Hepatic stellate cell (primary cell): ENCODE measurements at regions not wholly inside any gene's neighbourhood (a gene's known extent, or its start where the extent isn't known, plus 50 kb on each side); places are given as distances from the start of the nearest gene placed in this dataset.
"Not testable (repeated sequence)": the region's sequence is repeated elsewhere in the genome, so short reads cannot be mapped to it uniquely, and the experiment has no call there.

Experiments
- DNase-seq: peaks from one replicate; pipeline ENCODE4 v3.0.0; 2011; ENCODE audit warnings: low spot score

DNA sequence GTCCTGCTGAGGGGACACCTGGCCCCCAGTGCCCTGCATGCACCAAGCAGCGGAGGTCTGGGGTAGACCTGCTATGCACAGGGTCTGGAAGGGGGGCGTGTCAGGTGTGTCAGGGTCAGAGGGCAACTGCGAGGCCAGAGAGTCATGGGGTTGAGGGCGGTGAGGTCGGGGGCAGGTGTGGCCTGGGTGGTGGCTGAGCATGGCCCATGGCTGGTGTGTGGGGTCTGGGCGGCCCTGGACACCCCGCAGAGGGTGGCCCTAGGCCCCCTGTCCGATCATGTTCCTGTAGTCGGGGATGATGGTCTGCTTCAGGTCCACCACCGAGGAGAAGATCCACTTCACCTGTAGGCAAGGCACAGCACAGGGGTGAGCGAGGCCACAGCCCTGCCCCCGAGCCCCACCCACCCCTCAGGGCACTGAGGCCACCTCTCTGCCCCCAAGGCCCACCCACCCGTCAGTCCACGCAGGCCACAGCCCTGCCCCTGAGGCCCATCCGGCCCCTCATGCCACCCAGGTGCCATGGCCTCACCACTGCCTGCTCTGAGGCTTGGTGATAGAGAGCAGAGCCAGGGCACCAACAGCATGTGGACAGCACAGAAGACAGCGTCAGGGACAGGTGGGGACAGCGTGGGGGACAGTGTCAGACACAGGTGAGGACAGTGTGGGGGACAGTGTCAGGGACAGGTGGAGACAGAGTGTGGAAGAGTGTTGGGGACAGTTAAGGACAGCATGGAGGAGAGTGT lies 211.3 kb downstream of the TMEM121 start:
- DNase-seq: no peak

DNA sequence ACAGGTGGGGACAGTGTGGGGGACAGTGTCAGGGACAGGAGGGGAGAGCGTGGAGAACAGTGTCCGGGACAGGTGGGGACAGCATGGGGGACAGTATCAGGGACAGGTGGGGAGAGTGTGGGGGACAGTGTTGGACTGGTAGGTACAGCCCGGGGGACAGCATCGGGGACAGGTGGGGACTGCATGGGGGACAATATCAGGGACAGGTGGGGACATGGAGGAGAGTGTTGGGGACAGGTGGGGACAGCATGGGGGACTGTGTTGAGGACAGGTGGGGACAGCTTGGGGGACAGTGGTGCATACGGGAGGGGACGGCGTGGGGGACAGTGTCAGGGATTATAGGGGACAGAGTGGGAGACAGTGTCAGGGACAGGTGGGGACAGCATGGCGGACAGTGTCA lies 212.3 kb downstream of the TMEM121 start:
- no peak for DNase-seq

DNA sequence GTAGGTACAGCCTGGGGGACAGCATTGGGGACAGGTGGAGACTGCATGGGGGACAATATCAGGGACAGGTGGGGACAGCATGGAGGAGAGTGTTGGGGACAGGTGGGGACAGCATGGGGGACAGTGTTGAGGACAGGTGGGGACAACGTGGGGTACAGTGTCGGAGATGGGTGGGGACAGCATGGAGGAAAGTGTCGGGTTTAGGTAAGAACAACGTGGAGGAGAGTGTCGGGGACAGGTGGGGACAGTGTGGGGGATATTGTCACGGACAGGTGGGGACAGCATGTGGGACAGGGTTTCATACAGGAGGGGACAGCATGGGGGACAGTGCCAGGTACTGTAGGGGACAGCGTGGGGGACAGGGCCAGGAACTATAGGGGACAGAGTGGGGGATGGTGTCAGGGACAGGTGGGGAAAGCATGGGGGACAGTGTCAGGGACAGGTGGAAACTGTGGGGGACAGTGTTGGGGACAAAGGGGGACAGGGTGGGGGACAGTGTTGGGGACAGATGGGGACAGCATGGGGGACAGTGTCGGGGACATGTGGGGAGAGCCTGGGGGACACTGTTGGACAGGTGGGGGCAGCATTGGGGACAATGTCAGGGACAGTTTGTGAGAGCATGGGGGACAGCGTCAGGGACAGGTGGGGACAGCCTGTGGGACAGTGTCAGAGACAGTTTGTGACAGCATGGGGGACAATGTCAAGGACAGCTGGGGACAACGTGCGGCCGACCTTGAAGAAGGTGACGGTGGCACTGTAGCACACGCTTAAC lies 213.1 kb downstream of the TMEM121 start:
- no peak for DNase-seq

DNA sequence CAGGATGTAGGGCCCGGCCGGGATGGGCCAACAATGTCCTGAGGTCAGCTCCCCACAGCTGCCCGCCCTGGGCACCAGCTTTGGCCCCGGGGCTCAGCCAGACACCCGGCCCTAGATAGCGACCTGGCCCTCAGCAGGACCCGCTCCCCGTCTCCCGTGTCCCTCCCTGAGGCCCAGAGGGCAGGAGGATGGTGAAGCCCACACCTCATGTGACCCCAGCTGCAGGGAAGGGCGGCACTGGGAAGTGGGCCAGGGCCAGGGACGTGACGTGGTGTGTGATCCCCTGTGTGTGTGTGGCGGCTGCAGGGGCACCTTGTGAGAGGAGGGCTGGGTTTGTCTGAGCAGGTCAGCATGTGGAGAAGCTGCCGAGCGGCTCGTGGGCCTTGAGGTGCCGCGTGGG lies 213.9 kb downstream of the TMEM121 start:
- DNase-seq: not testable (repeated sequence)

DNA sequence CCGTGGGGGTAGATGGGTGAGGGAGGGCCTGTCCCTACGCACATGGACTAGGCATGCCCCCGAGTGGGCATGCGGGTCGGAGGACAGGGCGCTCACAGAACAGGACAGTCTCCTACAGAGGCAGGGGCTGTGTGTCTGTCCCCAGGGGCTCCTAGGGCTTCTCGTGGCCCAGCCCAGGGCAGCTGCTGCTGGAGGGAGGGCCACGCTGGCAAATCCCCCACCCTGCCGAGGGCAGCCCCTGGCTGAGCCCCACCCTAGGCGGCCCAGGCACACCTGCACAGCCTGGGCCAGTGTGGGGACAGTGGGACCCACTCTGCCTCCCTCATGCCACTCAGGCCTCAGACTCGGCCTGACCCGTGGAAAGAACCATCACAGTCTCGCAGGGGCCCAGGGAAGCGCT lies 214.6 kb downstream of the TMEM121 start:
- not testable (repeated sequence) for DNase-seq

DNA sequence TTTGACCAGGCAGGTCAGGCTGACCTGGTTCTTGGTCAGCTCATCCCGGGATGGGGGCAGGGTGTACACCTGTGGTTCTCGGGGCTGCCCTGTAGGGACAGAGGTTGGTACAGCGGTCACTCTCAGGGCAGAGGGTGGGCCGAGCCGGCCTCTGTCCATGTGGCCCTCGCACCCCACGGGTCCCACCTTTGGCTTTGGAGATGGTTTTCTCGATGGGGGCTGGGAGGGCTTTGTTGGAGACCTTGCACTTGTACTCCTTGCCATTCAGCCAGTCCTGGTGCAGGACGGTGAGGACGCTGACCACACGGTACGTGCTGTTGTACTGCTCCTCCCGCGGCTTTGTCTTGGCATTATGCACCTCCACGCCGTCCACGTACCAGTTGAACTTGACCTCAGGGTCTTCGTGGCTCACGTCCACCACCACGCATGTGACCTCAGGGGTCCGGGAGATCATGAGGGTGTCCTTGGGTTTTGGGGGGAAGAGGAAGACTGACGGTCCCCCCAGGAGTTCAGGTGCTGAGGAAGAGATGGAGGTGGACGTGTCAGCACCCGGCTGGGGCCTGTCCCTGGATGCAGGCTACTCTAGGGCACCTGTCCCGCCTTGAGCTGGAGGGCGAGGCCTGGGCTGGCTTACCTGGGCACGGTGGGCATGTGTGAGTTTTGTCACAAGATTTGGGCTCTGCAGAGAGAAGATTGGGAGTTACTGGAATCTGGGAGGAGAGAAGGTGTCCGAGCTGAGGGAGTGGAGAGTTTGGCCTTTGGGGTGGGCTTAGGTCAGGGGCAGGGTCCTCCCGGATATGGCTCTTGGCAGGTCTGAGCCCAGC lies 215.5 kb downstream of the TMEM121 start:
- not testable (repeated sequence) for DNase-seq

DNA sequence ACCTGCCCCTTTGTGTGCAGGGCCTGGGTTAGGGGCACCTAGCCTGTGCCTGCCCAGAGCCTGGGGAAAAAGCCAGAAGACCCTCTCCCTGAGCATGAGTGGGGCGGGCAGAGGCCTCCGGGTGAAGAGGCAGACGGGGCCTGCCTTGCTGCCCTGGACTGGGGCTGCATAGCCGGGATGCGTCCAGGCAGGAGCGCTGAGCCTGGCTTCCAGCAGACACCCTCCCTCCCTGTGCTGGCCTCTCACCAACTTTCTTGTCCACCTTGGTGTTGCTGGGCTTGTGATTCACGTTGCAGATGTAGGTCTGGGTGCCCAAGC lies 216.1 kb downstream of the TMEM121 start:
- DNase-seq: no peak

DNA sequence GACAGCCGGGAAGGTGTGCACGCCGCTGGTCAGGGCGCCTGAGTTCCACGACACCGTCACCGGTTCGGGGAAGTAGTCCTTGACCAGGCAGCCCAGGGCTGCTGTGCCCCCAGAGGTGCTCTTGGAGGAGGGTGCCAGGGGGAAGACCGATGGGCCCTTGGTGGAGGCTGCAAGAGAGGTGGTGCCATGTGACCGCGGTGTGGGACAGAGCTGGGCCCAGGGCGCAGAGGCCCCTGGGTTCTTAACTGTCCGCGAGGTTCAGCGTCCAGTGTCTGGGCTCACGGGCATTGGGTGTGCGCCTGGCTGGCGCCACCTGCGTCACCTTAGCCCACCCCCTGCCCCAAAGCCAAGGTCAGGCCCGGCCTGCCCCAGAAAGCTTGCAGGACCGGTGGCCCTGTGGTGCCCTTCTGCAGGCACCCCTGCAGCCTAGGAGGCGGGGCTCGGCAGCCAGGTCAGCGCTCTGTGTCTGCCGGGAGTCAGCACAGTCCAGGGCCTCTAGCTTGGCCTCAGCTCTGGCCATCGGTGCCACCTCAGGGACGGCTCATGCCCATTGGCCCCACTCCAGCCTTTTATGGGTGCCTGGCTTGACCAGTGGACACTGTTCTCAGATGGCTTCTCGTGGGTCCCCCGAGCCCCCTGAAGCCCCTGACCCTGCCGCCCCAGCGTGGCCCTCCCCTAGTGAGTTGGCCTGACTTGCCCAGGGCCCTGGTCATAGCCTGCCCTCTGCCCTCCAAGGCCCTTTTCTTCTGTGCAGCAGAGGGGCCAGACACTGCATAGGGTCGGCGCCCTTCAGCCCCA lies 216.7 kb downstream of the TMEM121 start:
- DNase-seq: not testable (repeated sequence)

DNA sequence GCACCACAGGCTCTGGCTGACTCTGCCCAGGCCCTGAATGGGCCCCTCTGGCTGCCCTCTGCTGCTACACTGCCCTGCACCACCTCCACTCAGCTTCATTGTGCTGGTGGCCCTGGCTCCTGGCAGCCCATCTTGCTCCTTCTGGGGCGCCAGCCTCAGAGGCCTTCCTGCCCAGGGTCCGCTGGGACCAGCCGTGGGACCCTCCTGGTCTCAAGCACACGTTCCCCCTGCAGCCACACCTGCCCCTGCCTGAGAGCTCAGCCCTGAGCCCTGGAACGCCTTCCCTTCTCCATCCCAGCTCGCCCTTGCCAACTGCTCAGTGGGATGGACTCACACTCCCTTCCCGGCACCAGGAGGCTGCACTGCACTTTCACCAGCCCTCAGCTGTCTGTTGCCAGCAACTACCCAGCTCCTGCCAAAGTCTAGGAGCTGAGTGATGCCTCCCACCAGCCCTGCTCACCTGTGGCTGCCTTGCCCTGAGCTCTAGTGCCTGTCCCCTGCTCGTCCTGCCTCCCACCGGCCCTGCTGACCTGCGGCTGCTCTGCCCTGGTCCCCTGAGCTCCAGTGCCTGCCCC lies 217.9 kb downstream of the TMEM121 start:
- DNase-seq: not testable (repeated sequence)

DNA sequence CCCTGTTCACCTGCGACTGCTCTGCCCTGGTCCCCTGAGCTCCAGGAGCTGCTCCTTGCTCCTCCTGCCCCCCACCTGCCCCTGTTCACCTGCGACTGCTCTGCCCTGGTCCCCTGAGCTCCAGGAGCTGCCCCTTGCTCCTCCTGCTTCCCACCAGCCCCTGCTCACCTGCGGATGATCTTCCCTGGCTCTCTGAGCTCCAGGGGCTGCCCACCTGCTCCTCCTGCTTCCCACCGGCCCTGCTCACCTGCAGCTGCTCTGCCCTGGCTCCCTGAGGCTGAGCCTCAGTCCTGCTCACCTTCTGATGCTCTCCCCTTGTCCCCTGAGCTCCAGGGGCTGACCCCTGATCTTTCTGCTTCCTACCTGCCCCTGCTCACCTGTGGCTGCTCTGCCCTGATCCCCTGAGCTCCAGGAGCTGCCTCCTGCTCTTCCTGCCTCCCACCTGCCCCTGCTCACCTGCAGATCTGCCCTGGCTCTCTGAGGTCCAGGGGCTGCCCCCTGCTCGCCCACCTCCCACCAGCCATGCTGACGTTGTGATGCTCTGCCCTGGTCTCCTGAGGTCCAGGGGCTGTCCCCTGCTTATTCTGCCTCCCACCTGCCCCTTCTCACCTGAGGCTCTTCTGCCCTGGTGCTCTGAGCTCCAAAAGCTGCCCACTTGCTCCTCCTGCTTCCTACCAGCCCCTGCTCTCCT lies 219.2 kb downstream of the TMEM121 start:
- no peak for DNase-seq

DNA sequence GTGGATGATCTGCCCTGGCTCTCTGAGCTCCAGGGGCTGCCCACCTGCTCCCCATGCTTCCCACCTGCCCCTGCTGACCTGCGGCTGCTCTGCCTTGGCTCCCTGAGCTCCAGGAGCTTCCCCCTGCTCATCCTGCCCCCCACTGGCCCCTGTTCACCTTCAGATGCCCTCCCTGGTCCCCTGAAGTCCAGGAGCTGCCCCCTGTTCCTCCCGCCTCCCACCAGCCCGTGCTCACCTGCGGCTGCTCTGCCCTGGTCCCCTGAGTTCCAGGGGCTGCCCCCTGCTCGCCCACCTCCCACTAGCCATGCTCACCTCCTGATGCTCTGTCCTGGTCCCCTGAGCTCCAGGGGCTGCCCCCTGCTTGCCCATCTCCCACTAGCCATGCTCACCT lies 219.7 kb downstream of the TMEM121 start:
- DNase-seq: no peak

DNA sequence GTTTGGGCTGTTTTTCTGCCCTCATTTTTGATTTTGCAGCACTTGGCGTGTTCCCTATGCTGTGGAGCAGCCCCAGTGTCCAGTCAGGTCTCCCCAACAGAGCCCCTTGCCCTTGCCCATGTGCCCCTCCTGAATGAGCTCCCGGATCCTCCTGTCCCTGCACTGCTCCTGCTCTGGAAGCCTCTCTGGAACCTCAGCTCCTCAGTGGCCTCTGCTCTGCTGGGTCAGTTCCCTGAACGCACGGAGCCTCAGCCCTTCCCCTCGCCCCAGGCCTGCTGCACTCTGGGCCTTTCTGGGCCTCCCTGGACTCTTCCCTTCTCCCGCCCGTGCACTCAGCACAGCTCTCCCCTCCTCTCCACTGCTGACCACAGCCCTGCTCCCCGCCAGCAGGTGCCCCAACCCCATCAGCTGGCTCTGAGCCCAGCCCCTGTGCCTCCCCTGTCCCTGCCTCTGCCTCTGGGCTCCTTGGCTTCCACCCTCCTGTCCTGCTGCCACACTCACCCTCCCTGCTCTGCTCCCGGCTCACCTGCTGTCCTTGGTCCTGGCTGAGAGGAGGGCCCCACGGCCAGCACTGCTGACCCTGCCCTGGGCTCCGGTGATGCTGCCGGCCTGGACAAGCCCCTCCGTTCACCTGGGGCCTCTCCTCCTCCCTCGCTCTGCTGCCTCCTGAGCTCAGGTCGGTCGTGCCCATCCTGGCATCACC lies 220.6 kb downstream of the TMEM121 start:
- DNase-seq: not testable (repeated sequence)

DNA sequence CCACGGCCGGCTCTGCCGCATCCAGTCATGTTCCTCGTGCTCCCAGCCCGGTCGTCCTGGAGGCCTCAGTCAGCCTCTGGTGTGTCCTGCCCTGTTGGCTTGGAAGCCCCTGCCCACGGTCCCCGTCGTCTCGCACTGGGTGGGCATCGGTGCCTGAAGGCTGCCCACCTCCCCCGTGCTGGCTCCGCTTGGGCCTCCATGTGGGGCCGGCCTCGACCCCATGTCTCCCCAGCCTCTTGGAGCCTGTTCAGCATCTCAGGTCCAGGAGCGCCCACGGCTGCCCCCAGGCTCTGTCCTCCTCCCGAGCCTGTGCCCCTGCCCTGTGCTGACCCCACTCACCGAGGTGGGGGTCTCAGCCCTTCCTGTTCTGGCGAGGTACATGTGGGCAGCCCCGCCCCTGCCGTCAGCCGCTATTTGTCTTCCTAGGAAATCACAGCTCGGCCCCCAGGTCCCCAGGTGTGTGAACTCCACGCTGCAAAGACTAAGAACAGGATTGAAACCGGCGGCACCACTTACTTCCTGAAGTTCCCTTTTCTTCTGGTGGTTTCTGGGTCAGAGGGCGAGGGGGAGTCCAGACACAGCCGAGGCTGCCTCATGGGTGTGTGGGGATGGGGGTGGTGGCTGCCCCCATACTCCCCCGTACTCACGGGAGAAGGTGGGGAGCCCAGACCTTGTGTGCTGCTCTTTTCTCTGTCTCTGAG lies 221.3 kb downstream of the TMEM121 start:
- DNase-seq: not testable (repeated sequence)

DNA sequence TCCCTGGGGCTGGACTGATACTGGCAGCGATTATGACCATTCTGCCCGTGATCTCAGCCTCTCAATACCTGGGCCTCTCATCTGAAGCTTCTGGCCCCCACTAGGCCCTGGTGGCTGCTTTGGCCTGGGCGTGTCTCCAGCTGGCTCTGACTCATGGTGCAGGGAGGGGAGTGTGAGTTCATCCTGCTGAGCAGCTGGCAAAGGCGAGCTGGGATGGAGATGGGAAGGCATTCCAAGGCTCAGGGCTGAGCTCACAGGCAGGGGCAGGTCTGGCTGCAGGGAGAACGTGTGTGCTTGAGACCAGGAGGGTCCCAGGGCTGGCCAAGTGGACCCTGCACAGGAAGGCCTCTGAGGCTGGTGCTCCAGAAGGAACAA lies 221.8 kb downstream of the TMEM121 start:
- DNase-seq: no peak

DNA sequence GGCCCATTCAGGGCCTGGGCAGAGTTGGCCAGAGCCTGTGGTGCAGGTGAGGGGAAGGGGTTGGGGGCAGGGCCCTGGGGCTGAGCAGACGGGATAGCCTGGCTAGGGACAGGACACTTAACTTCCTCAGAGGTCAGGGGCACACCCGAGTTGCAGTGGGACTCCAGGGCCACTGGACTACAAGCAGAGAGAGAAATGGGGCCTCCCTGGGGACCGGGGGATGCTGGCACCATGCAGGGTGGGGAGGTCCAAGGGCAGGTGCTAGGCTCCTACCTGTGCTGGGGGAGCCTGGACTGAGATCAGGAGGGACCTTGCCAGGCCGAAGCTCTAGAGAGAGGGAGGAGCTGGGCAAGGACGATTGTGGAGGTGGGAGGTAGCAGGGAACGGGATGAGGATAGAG lies 222.3 kb downstream of the TMEM121 start:
- DNase-seq: not testable (repeated sequence)

DNA sequence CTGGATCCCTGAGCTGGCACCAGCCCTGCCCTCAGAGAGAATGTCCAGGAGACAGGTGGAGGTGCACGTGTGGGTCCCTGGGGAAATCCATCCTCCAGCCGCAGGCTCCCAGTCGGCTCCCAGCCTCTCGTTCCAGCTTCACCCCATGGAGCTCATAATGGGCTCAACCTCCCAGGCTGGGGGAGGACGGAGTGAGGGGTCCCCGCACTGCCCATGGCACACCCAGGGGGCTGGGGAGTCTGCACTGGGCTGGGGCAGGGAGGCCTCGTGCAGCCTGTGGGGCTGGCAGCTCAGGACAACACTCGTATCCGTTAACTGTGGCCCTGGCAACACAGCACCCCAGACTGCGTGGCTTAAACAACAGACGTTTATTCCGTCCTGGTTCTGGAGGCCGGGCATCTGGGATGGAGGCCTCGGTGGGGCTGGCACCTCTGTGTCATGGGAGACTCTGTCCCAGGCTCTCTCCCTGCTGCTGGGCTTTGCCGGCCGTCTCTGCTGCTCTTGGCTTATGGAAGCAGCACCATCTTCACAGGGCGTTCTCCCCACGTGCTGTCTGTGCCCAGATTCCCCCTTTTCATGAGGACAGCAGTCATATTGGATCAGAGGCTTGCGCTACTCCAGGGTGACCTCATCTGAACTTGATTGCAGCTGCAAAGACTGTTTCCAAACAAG lies 223.6 kb downstream of the TMEM121 start:
- not testable (repeated sequence) for DNase-seq

DNA sequence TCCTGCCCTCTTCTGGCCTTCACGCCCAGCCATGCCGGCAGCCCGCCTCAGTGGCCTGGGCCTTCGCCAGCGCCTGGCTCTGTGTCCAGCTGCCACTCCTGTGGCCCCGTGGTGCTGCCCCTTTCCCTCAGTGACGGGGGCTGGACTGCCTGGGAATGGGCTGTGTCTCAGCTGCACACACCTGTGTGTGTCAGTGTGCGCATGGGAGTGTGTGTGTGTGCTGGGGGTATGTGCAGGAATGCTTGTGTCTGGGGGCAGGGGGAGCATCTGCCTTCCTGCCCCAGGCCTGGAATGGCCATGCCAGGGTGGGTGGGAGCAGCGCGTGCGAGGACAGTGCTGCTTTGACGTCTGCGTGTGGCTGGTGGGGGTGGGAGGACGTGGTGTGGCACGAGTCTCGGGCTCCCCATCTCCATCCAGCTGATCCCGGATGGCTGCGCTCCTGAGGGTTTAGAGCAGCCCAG lies 224.9 kb downstream of the TMEM121 start:
- DNase-seq: not testable (repeated sequence)

DNA sequence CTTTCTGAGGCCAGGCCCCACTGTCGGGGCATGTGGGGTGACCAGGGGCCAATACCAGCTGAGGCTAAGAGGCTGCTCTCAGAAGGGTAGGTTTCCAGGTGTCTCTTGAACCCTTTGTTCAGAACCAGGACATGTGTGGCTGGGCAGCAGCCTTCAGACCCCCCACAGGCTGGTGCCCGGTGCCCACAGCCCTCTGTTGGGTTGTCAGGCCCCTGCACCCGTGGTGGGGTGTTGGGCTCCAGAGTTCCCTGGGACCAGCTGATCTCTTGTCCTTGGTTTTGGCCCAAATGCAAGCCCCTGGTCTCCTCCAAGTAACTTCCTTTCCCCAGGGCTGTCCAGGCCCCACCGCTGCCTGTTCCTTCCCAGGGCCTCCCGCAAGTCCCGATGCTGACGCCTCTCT lies 226.0 kb downstream of the TMEM121 start:
- DNase-seq: not testable (repeated sequence)
